ENCODE measurements at regions not wholly inside any gene's neighbourhood (a gene's known extent, or its start where the extent isn't known, plus 50 kb on each side); places are given as distances from the start of the nearest gene placed in this dataset.
A peak's percentile ranks its signal among the peaks of the same experiment; 100 is the strongest.
"Not testable (repeated sequence)": the region's sequence is repeated elsewhere in the genome, so short reads cannot be mapped to it uniquely, and the experiment has no call there.

GRCh38 chr15:77907824-77908751 lies 169.4 kb downstream of the TBC1D2B start:
- no peak overlapping the region for H3K4me3 ChIP-seq (ENCODE audit: low read depth, low read length)
- TF ChIP-seq CTCF (IDR thresholded peaks at IDR 0.05; ENCODE audit: insufficient read depth, low read depth, low read length, missing control alignments): peak; percentile 50
- peak; percentile 61 for DNase-seq (ENCODE audit: low read depth)

- not testable (repeated sequence) for DNase-seq (ENCODE audit: low read depth); H3K4me3 ChIP-seq (ENCODE audit: low read depth, low read length)
These were observed 171.2 kb downstream of the TBC1D2B start for GRCh38 chr15:77906062-77906990.

GRCh38 chr15:77905301-77905920 lies 172.1 kb downstream of the TBC1D2B start:
- DNase-seq (ENCODE audit: low read depth): no peak
- H3K4me3 ChIP-seq (ENCODE audit: low read depth, low read length): no peak overlapping the region
- TF ChIP-seq CTCF (IDR thresholded peaks at IDR 0.05; ENCODE audit: insufficient read depth, low read depth, low read length, missing control alignments): no peak

GRCh38 chr15:77904901-77905300 lies 172.6 kb downstream of the TBC1D2B start:
- no peak for TF ChIP-seq CTCF (IDR thresholded peaks at IDR 0.05; ENCODE audit: insufficient read depth, low read depth, low read length, missing control alignments)
- DNase-seq (ENCODE audit: low read depth): no peak

GRCh38 chr15:77904436-77904821 lies 173.1 kb downstream of the TBC1D2B start:
- no peak for TF ChIP-seq CTCF (IDR thresholded peaks at IDR 0.05; ENCODE audit: insufficient read depth, low read depth, low read length, missing control alignments)
- no peak for DNase-seq (ENCODE audit: low read depth)
- no peak overlapping the region for H3K4me3 ChIP-seq (ENCODE audit: low read depth, low read length)

More at GRCh38 chr15:77904901-77905300, 172.6 kb downstream of the TBC1D2B start:
- no peak overlapping the region for H3K4me3 ChIP-seq (ENCODE audit: low read depth, low read length)

GRCh38 chr15:77903761-77904435 lies 173.6 kb downstream of the TBC1D2B start:
- not testable (repeated sequence) for DNase-seq (ENCODE audit: low read depth); H3K4me3 ChIP-seq (ENCODE audit: low read depth, low read length)

- DNase-seq (ENCODE audit: low read depth): peak; percentile 26
- peak; percentile 77 for TF ChIP-seq CTCF (IDR thresholded peaks at IDR 0.05; ENCODE audit: insufficient read depth, low read depth, low read length, missing control alignments)
- not testable (repeated sequence) for H3K4me3 ChIP-seq (ENCODE audit: low read depth, low read length)
These were observed 174.4 kb downstream of the TBC1D2B start for GRCh38 chr15:77902921-77903760.

Data from GM12865 (cell line).